CD4-positive, alpha-beta T cell treated with Interleukin-1 beta for 1 hour (primary cell): ENCODE measurements at regions not wholly inside any gene's neighbourhood (a gene's known extent, or its start where the extent isn't known, plus 50 kb on each side); places are given as distances from the start of the nearest gene placed in this dataset.

ENCODE experiments used
- DNase-seq, 2 donors: peaks; one replicate each; pipeline ENCODE4 v3.0.0-alpha.2; 2020 to 2022

DNA sequence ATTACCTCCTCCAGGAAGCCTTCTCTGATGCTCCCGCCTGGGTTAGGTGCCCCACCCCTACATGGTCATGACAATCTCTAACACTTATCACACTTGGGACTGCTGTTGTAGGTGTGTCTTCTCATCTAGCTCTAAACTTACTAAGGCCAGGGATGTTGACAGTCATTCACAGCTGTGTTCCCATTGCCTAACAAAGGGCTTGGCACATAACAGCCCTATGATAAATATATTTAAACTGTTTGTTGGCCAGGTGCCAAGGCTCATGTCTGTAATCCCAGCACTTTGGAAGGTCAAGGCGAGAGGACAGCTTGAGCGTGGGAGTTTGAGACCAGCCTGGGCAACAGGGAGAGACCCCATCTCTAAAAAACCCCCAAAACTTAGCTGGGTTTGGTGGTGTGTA is 98.8 kb upstream of the RGS6 start:
- DNase-seq = no peak

DNA sequence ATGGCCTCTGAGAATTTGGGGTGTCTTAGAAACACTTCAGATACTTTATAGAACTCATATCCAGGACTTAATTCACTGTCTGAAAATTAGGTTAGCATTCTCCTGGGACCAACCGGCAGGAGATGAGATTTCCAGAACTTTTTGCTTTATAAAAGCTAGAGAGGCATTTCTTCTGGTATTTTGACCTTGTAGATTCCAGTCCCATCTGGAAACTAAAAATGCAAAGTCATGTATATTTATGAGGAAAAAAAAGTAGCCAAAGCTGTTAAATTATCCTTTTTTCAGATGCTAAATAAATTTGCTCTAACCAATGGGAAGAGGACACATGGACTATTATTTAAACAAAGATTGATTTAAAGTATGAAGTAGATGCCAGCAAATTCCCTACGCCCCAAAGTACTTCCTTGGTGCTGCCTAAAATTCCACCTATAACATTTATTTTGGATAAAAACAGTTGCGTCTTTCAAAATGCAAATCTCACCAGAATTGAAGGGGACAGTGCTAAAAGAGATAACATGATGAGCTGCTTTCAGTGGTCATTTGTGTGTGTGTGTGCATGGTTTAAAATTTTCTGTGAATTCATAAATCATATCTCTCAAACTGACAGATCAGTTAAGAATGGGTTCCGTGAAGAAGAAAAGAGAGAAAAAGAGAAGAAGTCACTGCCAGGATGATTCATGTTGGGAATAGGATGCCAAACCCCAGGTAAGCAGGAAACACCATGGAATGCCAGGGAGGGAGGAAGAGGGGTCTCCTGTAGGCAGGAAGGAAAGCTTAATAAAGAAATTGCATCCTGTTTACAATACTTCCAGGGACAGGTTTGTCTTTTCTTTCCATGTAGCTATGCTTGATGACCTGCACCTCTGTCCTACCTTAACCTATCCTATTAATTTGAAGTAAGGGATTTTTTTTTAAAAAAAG is 97.7 kb upstream of the RGS6 start:
- no peak for DNase-seq

DNA sequence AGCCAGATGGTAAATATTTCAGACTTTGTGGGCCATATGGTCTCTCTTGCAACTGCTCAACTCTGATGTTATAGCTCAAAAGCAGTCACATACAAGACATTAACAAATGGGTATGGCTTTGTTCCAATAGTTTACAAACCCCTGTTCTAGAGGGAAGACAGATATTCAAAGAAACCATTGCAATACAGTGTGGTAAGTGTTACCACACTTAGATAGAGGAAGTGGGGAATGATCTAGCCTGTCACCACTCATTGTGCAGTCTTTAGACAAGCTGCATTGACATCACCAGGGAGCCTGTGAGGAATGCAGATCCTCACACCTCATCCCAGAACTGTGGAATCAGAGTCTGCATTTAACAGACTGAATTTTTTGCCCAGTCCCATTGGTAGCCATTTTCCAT is 80.0 kb upstream of the RGS6 start:
- DNase-seq = no peak

DNA sequence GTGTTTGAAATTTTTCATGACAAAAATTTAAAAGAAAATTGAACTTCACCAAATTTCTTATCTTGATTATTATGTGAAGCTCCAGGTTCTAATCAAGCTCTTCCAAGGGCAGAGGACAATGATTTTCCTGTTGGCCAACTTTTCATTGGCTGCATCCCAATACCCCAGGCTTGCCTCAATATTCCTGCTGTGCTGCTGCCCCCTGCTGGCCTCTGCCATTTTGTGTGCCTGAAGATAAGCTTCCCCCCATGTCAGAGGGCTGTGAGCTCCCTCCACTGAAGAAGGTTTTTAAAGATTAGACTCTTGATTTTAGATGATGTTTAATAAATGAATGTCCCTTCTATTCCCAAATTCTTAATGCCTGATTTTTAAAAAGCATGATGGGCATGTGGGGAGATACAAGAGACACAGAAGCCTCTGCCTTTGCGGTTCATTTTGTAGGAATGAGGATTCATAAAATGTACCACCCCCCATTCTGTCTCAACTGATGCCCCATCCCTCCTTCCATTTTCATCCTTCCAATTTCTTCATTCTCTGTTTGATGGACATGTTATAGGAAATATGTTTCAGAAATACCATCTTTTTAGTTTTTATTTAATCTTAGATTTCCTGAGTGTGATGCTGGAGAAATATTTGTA is 76.7 kb upstream of the RGS6 start:
- peak; percentile 16 to 32 for DNase-seq

DNA sequence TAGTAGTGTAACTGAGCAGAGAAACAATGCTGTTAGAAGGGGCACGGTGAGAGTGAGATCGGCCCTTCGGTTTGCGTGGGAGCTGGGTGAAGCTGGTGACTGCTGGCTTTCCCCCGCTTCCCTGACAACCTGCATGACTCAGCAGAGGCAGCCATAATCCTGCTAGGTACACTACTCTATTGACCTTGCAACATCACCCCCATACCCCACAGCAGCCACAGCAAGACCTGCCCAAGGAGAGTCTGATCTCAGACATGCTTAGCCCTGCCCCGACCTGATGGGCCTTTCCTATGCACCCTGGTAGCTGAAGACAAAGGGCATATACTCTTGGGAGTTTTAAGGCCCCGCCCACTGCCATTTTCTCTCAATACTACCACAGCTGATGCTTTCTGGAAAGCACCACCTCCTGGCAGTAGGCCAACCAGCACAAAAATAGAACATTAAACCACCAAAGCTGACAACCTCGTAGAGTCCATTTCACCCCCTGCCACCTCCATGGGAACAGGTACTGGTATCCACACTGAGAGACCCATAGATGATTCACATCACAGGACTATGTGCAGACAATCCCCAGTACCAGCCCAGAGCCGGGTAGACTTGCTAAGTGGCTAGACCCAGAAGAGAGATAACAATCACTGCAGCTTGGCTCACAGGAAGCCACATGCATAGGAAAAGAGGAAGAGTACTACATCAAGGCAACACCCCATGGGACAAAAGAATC is 75.9 kb upstream of the RGS6 start:
- DNase-seq = peak in 1 of 2 donors; percentile 11

DNA sequence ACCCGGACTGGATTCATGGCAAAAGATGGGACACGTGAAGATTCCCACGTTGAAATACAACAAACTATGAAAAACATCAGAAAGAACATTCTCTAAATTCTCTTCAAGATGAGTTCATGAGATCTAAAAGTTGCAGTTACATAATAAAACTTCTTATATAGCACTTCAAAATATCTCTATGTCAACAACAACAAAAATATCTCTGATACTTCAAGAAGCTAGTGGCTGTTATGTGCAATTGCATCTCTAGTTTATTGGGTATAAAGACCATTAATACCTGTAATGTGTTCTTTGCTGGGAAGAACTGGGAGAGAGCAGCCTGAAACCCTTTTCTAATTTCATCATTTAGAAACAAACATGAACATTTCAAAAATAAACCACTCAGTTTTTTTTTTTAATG is 69.2 kb upstream of the RGS6 start:
- no peak for DNase-seq

DNA sequence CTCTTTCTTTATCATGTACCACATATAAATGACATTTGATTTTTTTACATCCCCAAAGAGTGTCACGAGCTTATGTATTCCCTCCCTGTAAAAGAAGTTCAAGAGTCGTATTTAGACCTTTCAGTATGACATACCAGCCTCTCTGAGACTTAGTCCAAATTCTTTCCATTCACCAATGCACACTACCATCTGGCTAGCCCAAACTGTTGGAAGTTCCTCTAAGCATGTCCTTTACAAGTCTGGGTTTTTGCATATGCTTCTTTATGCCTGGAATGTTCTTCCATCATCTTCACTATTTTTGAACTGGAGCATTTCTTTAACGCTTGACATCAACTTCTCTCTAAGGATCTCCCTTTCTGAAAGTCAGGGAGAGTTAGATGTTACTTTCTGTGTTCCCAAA is 68.5 kb upstream of the RGS6 start:
- DNase-seq = no peak
